H54 (cell line): ENCODE measurements at regions not wholly inside any gene's neighbourhood (a gene's known extent, or its start where the extent isn't known, plus 50 kb on each side); places are given as distances from the start of the nearest gene placed in this dataset.

Source experiments
- DNase-seq: peaks from one replicate; pipeline ENCODE4 v3.0.0; 2011; ENCODE audit warnings: low spot score, mixed read lengths; ENCODE audit not compliant: insufficient read length
- FAIRE-seq: peaks from 3 replicates; lab custom pipeline; 2011; peaks lifted over from hg19 to GRCh38; lab: Jason Lieb, UNC
- POLR2A ChIP-seq: IDR thresholded peaks from 2 replicates; pipeline ENCODE4 v1.6.1; 2011; ENCODE audit warnings: low read depth, mild to moderate bottlenecking, low read length

- no peak for FAIRE-seq
- no peak for TF ChIP-seq POLR2A
- DNase-seq = no peak
Measured at GRCh38 chr3:76826861-76827260, 213.0 kb upstream of the ROBO2 start.

GRCh38 chr3:76827701-76828226 lies 212.1 kb upstream of the ROBO2 start:
- TF ChIP-seq POLR2A = no peak
- FAIRE-seq (no peak), DNase-seq (no peak)

- TF ChIP-seq POLR2A = no peak
- FAIRE-seq (no peak), DNase-seq (no peak)
Measured at GRCh38 chr3:76834657-76835056, 205.2 kb upstream of the ROBO2 start.

GRCh38 chr3:76841747-76842146 lies 198.2 kb upstream of the ROBO2 start:
- DNase-seq = no peak
- TF ChIP-seq POLR2A = no peak
- no peak for FAIRE-seq

- DNase-seq = no peak
Measured at GRCh38 chr3:76842216-76842615, 197.7 kb upstream of the ROBO2 start.

GRCh38 chr3:76855451-76855850 lies 184.4 kb upstream of the ROBO2 start:
- DNase-seq = no peak
- TF ChIP-seq POLR2A = no peak
- FAIRE-seq = no peak

More at GRCh38 chr3:76842216-76842615, 197.7 kb upstream of the ROBO2 start:
- no peak for TF ChIP-seq POLR2A
- no peak for FAIRE-seq

GRCh38 chr3:76859596-76859995 lies 180.3 kb upstream of the ROBO2 start:
- TF ChIP-seq POLR2A = no peak
- DNase-seq (no peak), FAIRE-seq (no peak)

GRCh38 chr3:76864355-76864754 lies 175.5 kb upstream of the ROBO2 start:
- DNase-seq (no peak), FAIRE-seq (no peak)
- no peak for TF ChIP-seq POLR2A

- no peak for TF ChIP-seq POLR2A
- DNase-seq (no peak), FAIRE-seq (no peak)
Measured at GRCh38 chr3:76866729-76867408, 173.0 kb upstream of the ROBO2 start.

- no peak for DNase-seq
- no peak for FAIRE-seq
- no peak for TF ChIP-seq POLR2A
Measured at GRCh38 chr3:76869726-76870384, 170.0 kb upstream of the ROBO2 start.

- FAIRE-seq = no peak
- DNase-seq = no peak
- no peak for TF ChIP-seq POLR2A
Measured at GRCh38 chr3:76871655-76872054, 168.2 kb upstream of the ROBO2 start.

- DNase-seq = no peak
- no peak for TF ChIP-seq POLR2A
- no peak for FAIRE-seq
Measured at GRCh38 chr3:76872999-76873398, 166.9 kb upstream of the ROBO2 start.

GRCh38 chr3:76873532-76874242 lies 166.2 kb upstream of the ROBO2 start:
- no peak for TF ChIP-seq POLR2A
- FAIRE-seq (no peak), DNase-seq (no peak)

- FAIRE-seq (no peak), DNase-seq (no peak)
- TF ChIP-seq POLR2A = no peak
Measured at GRCh38 chr3:76879959-76880358, 159.9 kb upstream of the ROBO2 start.
